ENCODE measurements at regions not wholly inside any gene's neighbourhood (a gene's known extent, or its start where the extent isn't known, plus 50 kb on each side); places are given as distances from the start of the nearest gene placed in this dataset.

- ChIA-PET POLR2A (no interaction called here), CTCF (interaction anchor here (1.2 kb wide), 2 partner anchors 18 to 22 kb away, joined by 3 to 9 read pairs; no protein-coding TSS in a partner anchor)
- no peak for DNase-seq (ENCODE audit: extremely low spot score)
- no peak for TF ChIP-seq CTCF (IDR thresholded peaks at IDR 0.05; ENCODE audit: control extremely low read depth, extremely low read depth, low read depth, missing control alignments)
Observed at GRCh38 chr6:8236956-8237355, 134.6 kb upstream of the EEF1E1 start.

GRCh38 chr6:8234321-8234720 is 132.0 kb upstream of the EEF1E1 start:
- CTCF ChIA-PET: interaction anchor here (0.8 to 2.3 kb wide), 2 partner anchors 15 to 103 kb away, joined by 3 to 15 read pairs; no protein-coding TSS in a partner anchor

GRCh38 chr6:8231956-8232355 is 129.6 kb upstream of the EEF1E1 start:
- no peak for TF ChIP-seq CTCF (IDR thresholded peaks at IDR 0.05; ENCODE audit: control extremely low read depth, extremely low read depth, low read depth, missing control alignments)
- POLR2A ChIA-PET: no interaction called here
- CTCF ChIA-PET: no interaction called here

More at GRCh38 chr6:8234321-8234720, 132.0 kb upstream of the EEF1E1 start:
- POLR2A ChIA-PET: no interaction called here
- TF ChIP-seq CTCF (IDR thresholded peaks at IDR 0.05; ENCODE audit: control extremely low read depth, extremely low read depth, low read depth, missing control alignments): no peak
- no peak for DNase-seq (ENCODE audit: extremely low spot score)

GRCh38 chr6:8229915-8230756 is 127.8 kb upstream of the EEF1E1 start:
- POLR2A ChIA-PET: no interaction called here
- DNase-seq (ENCODE audit: extremely low spot score): no peak
- CTCF ChIA-PET: interaction anchor here (4.6 kb wide), 1 partner anchor 11 kb away, joined by 26 read pairs; no protein-coding TSS in a partner anchor
- no peak for TF ChIP-seq CTCF (IDR thresholded peaks at IDR 0.05; ENCODE audit: control extremely low read depth, extremely low read depth, low read depth, missing control alignments)

More at GRCh38 chr6:8231956-8232355, 129.6 kb upstream of the EEF1E1 start:
- DNase-seq (ENCODE audit: extremely low spot score): no peak

- ChIA-PET CTCF (interaction anchor here (1.3 to 3.3 kb wide), 2 partner anchors 94 to 503 kb away, joined by 3 to 15 read pairs; no protein-coding TSS in a partner anchor), POLR2A (no interaction called here)
- no peak for TF ChIP-seq CTCF (IDR thresholded peaks at IDR 0.05; ENCODE audit: control extremely low read depth, extremely low read depth, low read depth, missing control alignments)
- no peak for DNase-seq (ENCODE audit: extremely low spot score)
Observed at GRCh38 chr6:8225113-8225512, 122.8 kb upstream of the EEF1E1 start.

GRCh38 chr6:8223678-8224077 is 121.3 kb upstream of the EEF1E1 start:
- TF ChIP-seq CTCF (IDR thresholded peaks at IDR 0.05; ENCODE audit: control extremely low read depth, extremely low read depth, low read depth, missing control alignments): no peak
- POLR2A ChIA-PET: no interaction called here
- DNase-seq (ENCODE audit: extremely low spot score): no peak
- CTCF ChIA-PET: interaction anchor here (3.3 to 6.5 kb wide), 2 partner anchors 92 to 501 kb away, joined by 15 to 41 read pairs; no protein-coding TSS in a partner anchor
